H1 (cell line): ENCODE measurements at regions not wholly inside any gene's neighbourhood (a gene's known extent, or its start where the extent isn't known, plus 50 kb on each side); places are given as distances from the start of the nearest gene placed in this dataset.

Experiments used
- CHD7 ChIP-seq: fragments of 300-600 bp; sonication (generic); IDR thresholded peaks from 2 replicates; pipeline ENCODE4 v1.7.1; 2012; ENCODE audit warnings: low read length, moderate library complexity, mild to moderate bottlenecking, inconsistent platforms; ENCODE audit not compliant: insufficient replicate concordance
- CTCF ChIP-seq, 3 experiments: IDR thresholded peaks; 1 replicate in 2 of 3; 2 replicates in 1 of 3; pipeline versions ENCODE4 v1.5.1 to v1.6.1; 2011; ENCODE audit warnings: low read length in 3 of 3, mild to moderate bottlenecking in 3 of 3, inconsistent platforms in 2 of 3, low read depth in 1 of 3, moderate library complexity in 1 of 3; ENCODE audit not compliant: insufficient read depth in 1 of 3; ENCODE audit errors: control extremely low read depth in 1 of 3
- EP300 ChIP-seq, 2 experiments: IDR thresholded peaks; 1 replicate in 1 of 2; 2 replicates in 1 of 2; pipeline ENCODE4 v1.6.1; 2011 to 2012; ENCODE audit warnings: low read depth in 2 of 2, low read length in 2 of 2, mild to moderate bottlenecking in 2 of 2, borderline replicate concordance in 1 of 2, inconsistent platforms in 1 of 2, moderate library complexity in 1 of 2
- POLR2A ChIP-seq, 2 experiments: IDR thresholded peaks; 1 replicate in 1 of 2; 2 replicates in 1 of 2; pipeline ENCODE4 v1.6.1; 2011; ENCODE audit warnings: low read depth in 2 of 2, low read length in 2 of 2, mild to moderate bottlenecking in 2 of 2; ENCODE audit errors: control extremely low read depth in 1 of 2
- SIRT6 ChIP-seq: IDR thresholded peaks from one replicate; pipeline ENCODE4 v1.7.1; 2012; ENCODE audit warnings: low read length, inconsistent platforms

GRCh38 chr12:5099591-5099990 is 55.9 kb downstream of the KCNA5 start:
- TF ChIP-seq CHD7 (no peak), SIRT6 (no peak), EP300 (IDR thresholded peaks at IDR 0.05; ENCODE audit: borderline replicate concordance in 1 of 2, low read depth in 2 of 2, low read length in 2 of 2) (no peak), POLR2A (IDR thresholded peaks at IDR 0.05; ENCODE audit: control extremely low read depth in 1 of 2, low read depth in 2 of 2, low read length in 2 of 2) (no peak), CTCF (IDR thresholded peaks at IDR 0.05; ENCODE audit: control extremely low read depth in 1 of 3, insufficient read depth in 1 of 3, low read depth in 1 of 3, low read length in 3 of 3) (no peak)
